Endothelial cell (in vitro differentiated cells): ENCODE measurements at regions not wholly inside any gene's neighbourhood (a gene's known extent, or its start where the extent isn't known, plus 50 kb on each side); places are given as distances from the start of the nearest gene placed in this dataset.

Experiments used
- DNase-seq: peaks from one replicate; pipeline ENCODE4 v3.0.0; 2021; ENCODE audit warnings: low spot score
- H3K27ac Mint-ChIP-seq: one replicate; pipeline ENCODE4 v1.8.0; 2021; ENCODE audit warnings: mixed read lengths, inconsistent platforms; ENCODE audit not compliant: unreplicated experiment
- H3K27me3 Mint-ChIP-seq: one replicate; pipeline ENCODE4 v1.8.0; 2021; ENCODE audit warnings: mild to moderate bottlenecking, moderate library complexity, mixed read lengths, inconsistent platforms; ENCODE audit not compliant: unreplicated experiment
- H3K36me3 Mint-ChIP-seq: one replicate; pipeline ENCODE4 v1.8.0; 2021; ENCODE audit warnings: mild to moderate bottlenecking, low read depth, mixed read lengths, inconsistent platforms; ENCODE audit not compliant: unreplicated experiment
- H3K4me1 Mint-ChIP-seq: one replicate; pipeline ENCODE4 v1.8.0; 2021; ENCODE audit warnings: mild to moderate bottlenecking, mixed read lengths, inconsistent platforms; ENCODE audit not compliant: unreplicated experiment
- H3K4me3 Mint-ChIP-seq: one replicate; pipeline ENCODE4 v1.8.0; 2021; ENCODE audit warnings: mild to moderate bottlenecking, mixed read lengths, inconsistent platforms; ENCODE audit not compliant: unreplicated experiment
- H3K9me3 Mint-ChIP-seq: one replicate; pipeline ENCODE4 v1.8.0; 2021; ENCODE audit warnings: mixed read lengths, inconsistent platforms; ENCODE audit not compliant: unreplicated experiment
- CTCF ChIP-seq: fragments of 200-600 bp; sonication (generic); IDR thresholded peaks from one replicate; pipeline ENCODE4 v1.5.0; 2021; ENCODE audit warnings: antibody characterized with exemption; ENCODE audit not compliant: unreplicated experiment

GRCh38 chr2:236692937-236693336 is 123.3 kb downstream of the ACKR3 start:
- Mint-ChIP-seq H3K27ac (no peak overlapping the region), H3K4me3 (no peak overlapping the region), H3K27me3 (peaks cover 5% of the 10 kb centered on the region), H3K9me3 (no peaks in the 10 kb centered on the region), H3K36me3 (no peaks in the 10 kb centered on the region), H3K4me1 (peaks cover 29% of the 10 kb centered on the region)
- TF ChIP-seq CTCF: no peak
- DNase-seq: no peak

DNA sequence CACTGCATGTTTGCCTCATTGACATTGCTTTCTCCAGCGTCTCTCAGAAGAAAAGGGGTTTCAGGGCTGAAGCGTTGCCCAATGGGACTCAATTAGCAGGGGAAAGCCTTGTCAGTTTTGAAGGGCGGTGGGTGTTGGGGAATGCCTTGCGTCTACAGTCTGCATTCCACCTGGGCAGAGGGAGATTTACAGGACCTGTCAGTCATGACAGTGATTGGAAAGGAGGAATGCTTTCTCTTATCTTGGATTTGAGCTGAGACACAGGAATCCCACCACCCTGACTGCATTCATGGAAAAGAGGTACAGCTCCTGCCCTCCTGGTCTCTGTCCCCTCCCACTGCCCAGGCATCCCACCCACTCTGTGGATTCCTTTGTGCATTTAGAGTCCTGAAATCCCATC is 123.9 kb downstream of the ACKR3 start:
- H3K4me3 Mint-ChIP-seq: no peak overlapping the region
- H3K9me3 Mint-ChIP-seq: no peaks in the 10 kb centered on the region
- H3K36me3 Mint-ChIP-seq: no peaks in the 10 kb centered on the region
- TF ChIP-seq CTCF: no peak
- DNase-seq: no peak
- H3K27me3 Mint-ChIP-seq: peaks cover 5% of the 10 kb centered on the region
- no peak overlapping the region for H3K27ac Mint-ChIP-seq
- H3K4me1 Mint-ChIP-seq: peaks cover 25% of the 10 kb centered on the region

DNA sequence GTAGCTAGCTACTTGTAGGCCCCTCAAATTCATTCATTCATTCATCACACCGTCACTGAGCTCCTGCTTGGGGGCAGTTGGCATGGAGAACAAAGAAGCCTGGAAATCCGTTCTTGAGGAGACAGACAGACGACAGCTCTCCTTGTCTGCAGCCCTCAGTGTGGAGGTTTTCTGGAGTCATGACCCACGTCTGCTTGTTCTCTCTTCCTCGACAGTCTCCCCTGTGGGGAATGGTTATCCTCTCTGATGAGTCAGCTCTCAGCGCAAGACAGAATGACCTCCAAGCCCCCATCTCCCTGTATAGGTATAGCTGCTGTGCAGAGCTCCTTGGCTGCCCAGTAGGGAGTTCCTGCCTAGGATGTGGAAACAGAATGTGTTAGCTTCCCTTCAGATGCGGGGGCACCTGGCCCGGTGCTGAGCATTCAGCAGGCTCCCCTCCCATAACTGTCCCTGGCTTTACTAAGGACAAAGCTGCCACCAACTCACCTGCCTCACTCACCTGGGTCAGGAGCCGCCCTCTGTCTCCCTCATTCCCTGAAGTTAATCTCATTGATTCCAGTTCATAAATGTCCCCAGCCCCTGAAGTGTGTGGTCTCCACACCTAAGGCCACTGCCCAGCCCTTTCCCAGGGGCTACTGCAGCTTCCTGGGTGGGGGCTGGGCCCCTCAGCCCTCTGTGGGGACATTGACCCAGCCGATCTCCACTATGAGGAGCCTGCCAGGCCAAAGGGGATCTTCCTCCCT is 124.7 kb downstream of the ACKR3 start:
- Mint-ChIP-seq H3K9me3 (no peaks in the 10 kb centered on the region), H3K4me3 (no peak overlapping the region), H3K27me3 (peaks cover 5% of the 10 kb centered on the region), H3K27ac (no peak overlapping the region), H3K36me3 (no peaks in the 10 kb centered on the region), H3K4me1 (peaks cover 20% of the 10 kb centered on the region)
- DNase-seq: no peak
- TF ChIP-seq CTCF: no peak

GRCh38 chr2:236696834-236697233 is 127.2 kb downstream of the ACKR3 start:
- H3K27me3 Mint-ChIP-seq: peaks cover 3% of the 10 kb centered on the region
- H3K4me1 Mint-ChIP-seq: peaks cover 6% of the 10 kb centered on the region
- no peak for DNase-seq
- H3K36me3 Mint-ChIP-seq: no peaks in the 10 kb centered on the region
- H3K9me3 Mint-ChIP-seq: no peaks in the 10 kb centered on the region
- H3K4me3 Mint-ChIP-seq: no peak overlapping the region
- H3K27ac Mint-ChIP-seq: no peak overlapping the region
- no peak for TF ChIP-seq CTCF

GRCh38 chr2:236698016-236698627 is 128.5 kb downstream of the ACKR3 start:
- no peak for TF ChIP-seq CTCF
- H3K9me3 Mint-ChIP-seq: no peaks in the 10 kb centered on the region
- DNase-seq: no peak
- no peaks in the 10 kb centered on the region for H3K36me3 Mint-ChIP-seq
- H3K4me1 Mint-ChIP-seq: peaks cover 3% of the 10 kb centered on the region
- no peak overlapping the region for H3K4me3 Mint-ChIP-seq
- no peak overlapping the region for H3K27ac Mint-ChIP-seq
- H3K27me3 Mint-ChIP-seq: peaks cover 2% of the 10 kb centered on the region
